ENCODE measurements at regions not wholly inside any gene's neighbourhood (a gene's known extent, or its start where the extent isn't known, plus 50 kb on each side); places are given as distances from the start of the nearest gene placed in this dataset.

DNA sequence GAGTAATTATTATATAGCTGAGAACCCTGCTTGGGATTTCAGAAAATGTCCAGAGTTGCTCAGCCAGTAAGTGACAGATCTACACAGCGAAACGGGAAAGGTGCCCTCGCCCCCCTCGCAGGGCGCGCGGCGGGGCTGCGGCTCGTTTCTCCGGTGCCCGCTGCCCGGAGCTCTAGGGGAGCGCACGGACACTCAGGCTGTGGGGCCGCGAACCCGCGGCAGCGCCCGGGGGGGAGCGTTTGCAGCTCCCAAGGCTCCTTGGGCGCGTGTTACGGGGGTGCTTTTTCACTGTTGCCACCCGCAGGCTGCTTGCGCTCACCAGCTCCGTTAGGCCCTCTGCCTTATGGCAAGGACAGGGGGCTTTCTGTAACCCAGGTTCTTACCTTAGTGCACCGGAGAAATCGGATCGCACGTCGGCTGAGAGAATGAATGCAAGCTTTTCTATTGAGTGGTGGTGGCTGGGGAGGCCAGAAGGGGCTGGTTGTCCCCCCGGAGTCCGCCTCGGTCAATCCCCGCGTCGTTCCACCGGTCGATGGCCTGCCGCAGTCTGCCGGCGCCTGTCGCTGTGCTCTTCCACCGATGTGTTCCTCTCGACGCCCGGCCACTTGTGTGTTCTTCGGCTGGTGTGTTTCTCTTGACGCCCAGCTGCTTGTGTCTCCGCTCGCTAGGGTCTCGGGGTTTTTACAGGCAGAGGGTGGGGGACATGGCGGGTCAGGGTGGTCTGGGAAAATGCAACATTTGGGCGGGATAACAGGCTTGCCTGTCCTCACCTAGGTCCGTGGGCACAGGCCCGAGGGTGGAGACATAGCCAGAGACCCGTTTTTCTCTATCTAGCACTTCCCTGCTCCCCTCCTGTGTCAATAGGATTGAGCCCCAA is 758.8 kb upstream of the DDX18 start:
- CTCF ChIA-PET: no interaction called here
- POLR2A ChIA-PET: no interaction called here
- Histone ChIP-seq H3K4me3 (ENCODE audit: low read depth, low read length) (no peak overlapping the region), H3K36me3 (ENCODE audit: control insufficient read depth, insufficient read depth, low read length) (no peaks in the 10 kb centered on the region), H3K27me3 (ENCODE audit: control insufficient read depth, insufficient read depth, low read length) (no peaks in the 10 kb centered on the region)
- no peak for DNase-seq (ENCODE audit: low read depth)
- TF ChIP-seq, protein P1, sequence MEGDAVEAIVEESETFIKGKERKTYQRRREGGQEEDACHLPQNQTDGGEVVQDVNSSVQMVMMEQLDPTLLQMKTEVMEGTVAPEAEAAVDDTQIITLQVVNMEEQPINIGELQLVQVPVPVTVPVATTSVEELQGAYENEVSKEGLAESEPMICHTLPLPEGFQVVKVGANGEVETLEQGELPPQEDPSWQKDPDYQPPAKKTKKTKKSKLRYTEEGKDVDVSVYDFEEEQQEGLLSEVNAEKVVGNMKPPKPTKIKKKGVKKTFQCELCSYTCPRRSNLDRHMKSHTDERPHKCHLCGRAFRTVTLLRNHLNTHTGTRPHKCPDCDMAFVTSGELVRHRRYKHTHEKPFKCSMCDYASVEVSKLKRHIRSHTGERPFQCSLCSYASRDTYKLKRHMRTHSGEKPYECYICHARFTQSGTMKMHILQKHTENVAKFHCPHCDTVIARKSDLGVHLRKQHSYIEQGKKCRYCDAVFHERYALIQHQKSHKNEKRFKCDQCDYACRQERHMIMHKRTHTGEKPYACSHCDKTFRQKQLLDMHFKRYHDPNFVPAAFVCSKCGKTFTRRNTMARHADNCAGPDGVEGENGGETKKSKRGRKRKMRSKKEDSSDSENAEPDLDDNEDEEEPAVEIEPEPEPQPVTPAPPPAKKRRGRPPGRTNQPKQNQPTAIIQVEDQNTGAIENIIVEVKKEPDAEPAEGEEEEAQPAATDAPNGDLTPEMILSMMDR (IDR thresholded peaks at IDR 0.05; ENCODE audit: insufficient read depth, low read depth, low read length): no peak

DNA sequence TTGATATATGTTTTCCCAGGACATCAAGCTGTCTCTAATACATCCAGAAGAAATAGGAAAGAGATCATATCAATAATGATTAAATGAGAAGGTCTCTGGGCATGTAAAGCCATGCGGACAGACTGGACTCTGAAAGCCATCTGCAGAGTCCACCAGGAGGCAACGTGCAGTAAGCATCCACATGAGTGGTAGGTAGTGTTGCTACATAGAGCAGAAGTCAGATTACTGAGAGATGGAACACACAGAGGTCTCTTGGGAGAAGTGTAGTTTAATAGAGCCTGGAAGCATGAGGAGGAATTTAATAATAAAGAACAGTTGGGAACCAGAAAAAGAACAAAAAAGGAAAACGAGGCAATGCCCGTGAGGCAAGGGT is 758.1 kb upstream of the DDX18 start:
- no peak for DNase-seq (ENCODE audit: low read depth)
- H3K36me3 ChIP-seq (ENCODE audit: control insufficient read depth, insufficient read depth, low read length): no peaks in the 10 kb centered on the region
- POLR2A ChIA-PET: no interaction called here
- TF ChIP-seq, protein P1 (IDR thresholded peaks at IDR 0.05; ENCODE audit: insufficient read depth, low read depth, low read length): no peak
- H3K27me3 ChIP-seq (ENCODE audit: control insufficient read depth, insufficient read depth, low read length): no peaks in the 10 kb centered on the region
- no peak overlapping the region for H3K4me3 ChIP-seq (ENCODE audit: low read depth, low read length)
- CTCF ChIA-PET: no interaction called here

DNA sequence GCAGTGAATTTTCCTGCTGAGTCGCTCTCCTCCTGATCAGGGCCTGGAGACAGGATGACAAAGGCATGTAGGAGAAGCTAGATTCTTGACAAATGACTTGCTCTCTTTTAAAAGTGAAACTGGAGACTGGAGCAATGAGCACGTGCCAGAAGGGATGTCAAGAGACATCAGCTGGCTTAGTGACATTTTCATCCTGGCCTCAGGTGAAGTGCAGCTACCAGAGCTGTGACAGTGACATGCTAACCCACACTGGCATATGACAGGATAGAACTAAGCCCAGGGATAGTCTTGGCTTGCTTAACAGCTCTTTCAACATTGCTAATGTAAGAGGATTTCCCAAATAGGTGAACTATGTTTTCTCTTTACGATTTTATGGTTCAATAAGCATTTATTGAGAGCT is 757.5 kb upstream of the DDX18 start:
- no peaks in the 10 kb centered on the region for H3K36me3 ChIP-seq (ENCODE audit: control insufficient read depth, insufficient read depth, low read length)
- no peak overlapping the region for H3K4me3 ChIP-seq (ENCODE audit: low read depth, low read length)
- no peaks in the 10 kb centered on the region for H3K27me3 ChIP-seq (ENCODE audit: control insufficient read depth, insufficient read depth, low read length)
- TF ChIP-seq, protein P1 (IDR thresholded peaks at IDR 0.05; ENCODE audit: insufficient read depth, low read depth, low read length): no peak
- no peak for DNase-seq (ENCODE audit: low read depth)
- CTCF ChIA-PET: no interaction called here
- POLR2A ChIA-PET: no interaction called here

DNA sequence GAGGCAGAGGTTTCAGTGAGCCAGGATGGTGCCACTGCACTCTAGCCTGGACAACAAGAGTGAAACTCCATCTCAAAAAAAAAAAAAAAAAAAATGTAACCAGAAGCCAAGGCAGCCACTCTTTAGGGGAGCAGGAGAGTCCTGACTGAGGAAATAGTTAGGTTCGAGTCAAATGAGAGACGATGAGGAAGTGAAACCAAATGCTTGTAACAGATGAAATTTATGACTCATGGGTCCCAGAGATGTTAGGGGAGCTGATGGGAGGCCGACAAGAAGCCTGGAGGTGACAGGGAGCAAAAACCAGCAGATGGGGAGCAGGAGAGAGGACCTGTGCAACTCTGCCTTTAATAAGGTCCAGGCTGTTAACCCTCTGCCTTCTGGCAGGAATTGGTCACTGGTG is 756.1 kb upstream of the DDX18 start:
- ChIA-PET POLR2A (no interaction called here), CTCF (no interaction called here)

DNA sequence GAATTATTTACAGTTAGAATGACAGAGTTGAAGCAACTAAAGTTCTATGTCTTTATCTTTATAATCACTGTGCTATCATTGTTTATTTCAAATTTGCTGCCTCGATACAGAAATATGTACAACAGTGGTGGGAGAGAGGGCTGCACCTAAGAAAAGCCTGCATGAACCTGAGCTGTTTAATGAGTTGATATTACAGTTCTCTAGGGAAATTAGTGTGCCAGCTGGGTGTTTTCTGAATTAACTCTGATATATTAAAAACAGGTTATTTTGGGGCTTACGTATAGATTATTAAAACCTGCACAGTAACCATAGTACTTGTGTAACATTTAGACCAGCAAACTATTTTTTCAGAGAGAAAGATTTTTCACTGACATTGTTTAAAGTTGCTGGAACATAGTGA is 750.5 kb upstream of the DDX18 start:
- no peak for DNase-seq (ENCODE audit: low read depth)
- POLR2A ChIA-PET: no interaction called here
- CTCF ChIA-PET: no interaction called here
- TF ChIP-seq, protein P1 (IDR thresholded peaks at IDR 0.05; ENCODE audit: insufficient read depth, low read depth, low read length): no peak
- Histone ChIP-seq H3K36me3 (ENCODE audit: control insufficient read depth, insufficient read depth, low read length) (no peaks in the 10 kb centered on the region), H3K4me3 (ENCODE audit: low read depth, low read length) (no peak overlapping the region), H3K27me3 (ENCODE audit: control insufficient read depth, insufficient read depth, low read length) (no peaks in the 10 kb centered on the region)

More for the DNA sequence above, 756.1 kb upstream of the DDX18 start:
- no peak overlapping the region for H3K4me3 ChIP-seq (ENCODE audit: low read depth, low read length)
- no peaks in the 10 kb centered on the region for H3K36me3 ChIP-seq (ENCODE audit: control insufficient read depth, insufficient read depth, low read length)
- H3K27me3 ChIP-seq (ENCODE audit: control insufficient read depth, insufficient read depth, low read length): no peaks in the 10 kb centered on the region
- no peak for DNase-seq (ENCODE audit: low read depth)
- TF ChIP-seq, protein P1 (IDR thresholded peaks at IDR 0.05; ENCODE audit: insufficient read depth, low read depth, low read length): no peak

All from BJ (cell line).